Uterus (tissue), 2 donors: ENCODE measurements at regions not wholly inside any gene's neighbourhood (a gene's known extent, or its start where the extent isn't known, plus 50 kb on each side); places are given as distances from the start of the nearest gene placed in this dataset.

Source experiments
- CTCF ChIP-seq, 4 experiments: fragments of 200-600 bp in 2 of 4; fragments of 450-650 bp in 2 of 4; sonication (generic) in 2 of 4; IDR thresholded peaks; one replicate each; pipeline ENCODE4 v1.5.1; 2016 to 2019; ENCODE audit warnings: antibody characterized with exemption in 4 of 4, mild to moderate bottlenecking in 2 of 4, moderate library complexity in 1 of 4
- POLR2A ChIP-seq, 2 donors: fragments of 450-650 bp; IDR thresholded peaks; one replicate each; pipeline ENCODE4 v1.6.1; 2016; ENCODE audit warnings: antibody characterized with exemption in 2 of 2, mild to moderate bottlenecking in 1 of 2, moderate library complexity in 1 of 2

- no peak for TF ChIP-seq POLR2A (IDR thresholded peaks at IDR 0.05)
- TF ChIP-seq CTCF (IDR thresholded peaks at IDR 0.05), result no peak
These were observed 475.5 kb downstream of the TBC1D22A start for GRCh38 chr22:47237890-47238480.
